ENCODE measurements at regions not wholly inside any gene's neighbourhood (a gene's known extent, or its start where the extent isn't known, plus 50 kb on each side); places are given as distances from the start of the nearest gene placed in this dataset.

- DNase-seq (ENCODE audit: low read depth) = no peak
These were observed 202.7 kb downstream of the MANEA start for GRCh38 chr6:95780037-95780436.

- no peak for DNase-seq (ENCODE audit: low read depth)
These were observed 206.7 kb downstream of the MANEA start for GRCh38 chr6:95784019-95784418.

- DNase-seq (ENCODE audit: low read depth) = no peak
These were observed 207.5 kb downstream of the MANEA start for GRCh38 chr6:95784869-95785268.

- DNase-seq (ENCODE audit: low read depth) = no peak
These were observed 208.4 kb downstream of the MANEA start for GRCh38 chr6:95785785-95786184.

- no peak for DNase-seq (ENCODE audit: low read depth)
These were observed 209.5 kb downstream of the MANEA start for GRCh38 chr6:95786802-95787201.

- DNase-seq (ENCODE audit: low read depth) = no peak
These were observed 213.5 kb downstream of the MANEA start for GRCh38 chr6:95790787-95791186.

- no peak for DNase-seq (ENCODE audit: low read depth)
These were observed 217.4 kb downstream of the MANEA start for GRCh38 chr6:95794749-95795148.

- DNase-seq (ENCODE audit: low read depth) = no peak
These were observed 218.6 kb downstream of the MANEA start for GRCh38 chr6:95795927-95796326.

- DNase-seq (ENCODE audit: low read depth) = no peak
These were observed 218.7 kb upstream of the FUT9 start for GRCh38 chr6:95797054-95797453.

- DNase-seq (ENCODE audit: low read depth) = no peak
These were observed 212.8 kb upstream of the FUT9 start for GRCh38 chr6:95802978-95803377.

GRCh38 chr6:95803889-95804288 is 211.9 kb upstream of the FUT9 start:
- no peak for DNase-seq (ENCODE audit: low read depth)

GRCh38 chr6:95804847-95805541 is 210.8 kb upstream of the FUT9 start:
- DNase-seq (ENCODE audit: low read depth) = no peak

GRCh38 chr6:95805699-95806098 is 210.1 kb upstream of the FUT9 start:
- DNase-seq (ENCODE audit: low read depth) = no peak

- DNase-seq (ENCODE audit: low read depth) = no peak
These were observed 200.3 kb upstream of the FUT9 start for GRCh38 chr6:95815389-95816056.

- DNase-seq (ENCODE audit: low read depth) = no peak
These were observed 196.3 kb upstream of the FUT9 start for GRCh38 chr6:95819461-95819860.

GRCh38 chr6:95819939-95820338 is 195.8 kb upstream of the FUT9 start:
- DNase-seq (ENCODE audit: low read depth) = no peak

GRCh38 chr6:95830859-95831557 is 184.8 kb upstream of the FUT9 start:
- DNase-seq (ENCODE audit: low read depth) = no peak

GRCh38 chr6:95837890-95838289 is 177.9 kb upstream of the FUT9 start:
- no peak for DNase-seq (ENCODE audit: low read depth)

- no peak for DNase-seq (ENCODE audit: low read depth)
These were observed 174.2 kb upstream of the FUT9 start for GRCh38 chr6:95841560-95841959.

- DNase-seq (ENCODE audit: low read depth) = no peak
These were observed 169.1 kb upstream of the FUT9 start for GRCh38 chr6:95846652-95847051.

- DNase-seq (ENCODE audit: low read depth) = no peak
These were observed 168.7 kb upstream of the FUT9 start for GRCh38 chr6:95847061-95847460.

GRCh38 chr6:95848717-95849116 is 167.1 kb upstream of the FUT9 start:
- DNase-seq (ENCODE audit: low read depth) = no peak

- DNase-seq (ENCODE audit: low read depth) = no peak
These were observed 158.9 kb upstream of the FUT9 start for GRCh38 chr6:95856876-95857364.
